Endothelial cell of umbilical vein (primary cell): ENCODE measurements at regions not wholly inside any gene's neighbourhood (a gene's known extent, or its start where the extent isn't known, plus 50 kb on each side); places are given as distances from the start of the nearest gene placed in this dataset.

ENCODE experiments used
- BruUV-seq: library from RNA; stranded (reverse); fragments of 400-500 nt; replicated peaks from 2 replicates; lab custom pipeline; 2021; lab: Mats Ljungman, UMichigan
- CTCF ChIA-PET: fragments of 300-600, 350-600 bp; sonication (Branson Sonifier 250); formaldehyde crosslinking; loops from one replicate; lab custom pipeline; 2021; ENCODE audit warnings: antibody characterized with exemption, inconsistent platforms; lab: Charles Lee
- POLR2A ChIA-PET: fragments of 300-600, 350-600 bp; sonication (Branson Sonifier 250); formaldehyde crosslinking; loops from one replicate; lab custom pipeline; 2021; ENCODE audit warnings: antibody characterized with exemption, inconsistent platforms; lab: Charles Lee
- DNase-seq: peaks from one replicate; pipeline ENCODE4 v3.0.0-alpha.2; 2011; ENCODE audit warnings: low read depth, low spot score
- FAIRE-seq: peaks from 2 replicates; lab custom pipeline; 2011; peaks lifted over from hg19 to GRCh38; lab: Jason Lieb, UNC
- H2AFZ ChIP-seq: 2 replicates; pipeline ENCODE4 v1.6.0; 2012; ENCODE audit warnings: low read depth, low read length, control low read depth, inconsistent platforms
- H3K27ac ChIP-seq: 2 replicates; pipeline ENCODE4 v1.5.1; 2011; ENCODE audit warnings: low read depth, mild to moderate bottlenecking, control low read depth, low read length, moderate library complexity; ENCODE audit not compliant: insufficient read depth
- H3K27me3 ChIP-seq, 2 experiments: 2 replicates each; pipeline versions ENCODE4 v1.6.0 to v1.6.1; 2011; ENCODE audit warnings: low read length in 2 of 2, mixed read lengths in 1 of 2; ENCODE audit not compliant: control insufficient read depth in 2 of 2, insufficient read depth in 2 of 2
- H3K36me3 ChIP-seq, 2 experiments: 2 replicates in 1 of 2; 3 replicates in 1 of 2; pipeline ENCODE4 v1.5.1; 2011; ENCODE audit warnings: low read length in 2 of 2, mild to moderate bottlenecking in 1 of 2, moderate library complexity in 1 of 2; ENCODE audit not compliant: control insufficient read depth in 2 of 2, insufficient read depth in 2 of 2; ENCODE audit errors: extremely low read depth in 1 of 2
- H3K4me1 ChIP-seq: 3 replicates; pipeline ENCODE4 v1.5.1; 2011; ENCODE audit warnings: mild to moderate bottlenecking, low read length; ENCODE audit not compliant: control insufficient read depth, insufficient read depth; ENCODE audit errors: extremely low read depth
- H3K4me2 ChIP-seq: 2 replicates; pipeline ENCODE4 v1.6.1; 2011; ENCODE audit warnings: low read length, control low read depth, mixed read lengths; ENCODE audit not compliant: insufficient read depth
- H3K4me3 ChIP-seq, 3 experiments: fragments of 200-600 bp in 1 of 3; sonication (generic), shearing (Covaris generic) in 1 of 3; replicated peaks in 1 of 3; 2 replicates each; pipeline ENCODE4 v1.5.1; 2011 to 2016; ENCODE audit warnings: control low read depth in 3 of 3, low read length in 3 of 3, mild to moderate bottlenecking in 2 of 3, inconsistent platforms in 1 of 3, low read depth in 1 of 3, moderate library complexity in 1 of 3; ENCODE audit not compliant: insufficient read depth in 1 of 3
- H3K79me2 ChIP-seq: 2 replicates; pipeline ENCODE4 v1.6.0; 2012; ENCODE audit warnings: low read length, inconsistent platforms; ENCODE audit not compliant: control insufficient read depth, insufficient read depth
- H3K9ac ChIP-seq: replicated peaks from 2 replicates; pipeline ENCODE3; 2011; ENCODE audit warnings: low read length, control low read depth; ENCODE audit not compliant: insufficient read depth; ENCODE audit errors: extremely low read depth
- H3K9me1 ChIP-seq: replicated peaks from 3 replicates; pipeline ENCODE4 v1.6.0; 2011; ENCODE audit warnings: mild to moderate bottlenecking, low read length; ENCODE audit not compliant: control insufficient read depth, insufficient read depth; ENCODE audit errors: extremely low read depth
- H3K9me3 ChIP-seq: replicated peaks from 2 replicates; pipeline ENCODE4 v1.5.1; 2012; ENCODE audit warnings: low read length, inconsistent platforms; ENCODE audit not compliant: control insufficient read depth, insufficient read depth
- H4K20me1 ChIP-seq: replicated peaks from 2 replicates; pipeline ENCODE3; 2011; ENCODE audit warnings: mild to moderate bottlenecking, low read length; ENCODE audit not compliant: control insufficient read depth, insufficient read depth; ENCODE audit errors: extremely low read depth
- EZH2 ChIP-seq: IDR thresholded peaks from 2 replicates; pipeline ENCODE4 v1.6.1; 2012; ENCODE audit warnings: borderline replicate concordance, low read depth, mild to moderate bottlenecking, moderate library complexity, low read length, inconsistent platforms; ENCODE audit not compliant: severe bottlenecking
- GATA2 ChIP-seq: IDR thresholded peaks from 2 replicates; pipeline ENCODE4 v1.7.0; 2011; ENCODE audit warnings: low read depth, mild to moderate bottlenecking, moderate library complexity, mixed read lengths, low read length; ENCODE audit not compliant: insufficient read length, insufficient read depth
- JUN ChIP-seq: IDR thresholded peaks from 2 replicates; pipeline ENCODE4 v1.6.1; 2011; ENCODE audit warnings: borderline replicate concordance, low read depth; ENCODE audit not compliant: insufficient read length, insufficient read depth
- MYC ChIP-seq: IDR thresholded peaks from one replicate; pipeline ENCODE4 v1.6.1; 2011; ENCODE audit warnings: mild to moderate bottlenecking, low read depth, low read length
- POLR2A ChIP-seq: IDR thresholded peaks from 2 replicates; pipeline ENCODE4 v1.6.1; 2012; ENCODE audit warnings: low read depth, mild to moderate bottlenecking, control low read depth, low read length
- POLR2AphosphoS5 ChIP-seq: IDR thresholded peaks from 2 replicates; pipeline ENCODE4 v1.6.1; 2012; ENCODE audit warnings: low read depth, mild to moderate bottlenecking, control low read depth, low read length, moderate library complexity; ENCODE audit not compliant: insufficient read depth
- dilution Hi-C: fragments of 300-500 bp; cut with MboI; formaldehyde crosslinking; loops from one replicate; pipeline ENCODE4 v1.15.0; 2019; ENCODE audit warnings: low sequenced_read_pairs; ENCODE audit not compliant: extremely low pct_ligation_motif_present
- intact Hi-C: fragments of 100-400 bp; cut with micrococcal nuclease; formaldehyde crosslinking; loops from one replicate; pipeline ENCODE4 v1.10.0; 2022
- TF ChIP-seq, protein P1 (sequence below), 2 donors: IDR thresholded peaks; 1 replicate in 1 of 2; 2 replicates in 1 of 2; pipeline ENCODE4 v1.5.1; 2011; ENCODE audit warnings: low read length in 2 of 2, mild to moderate bottlenecking in 2 of 2, moderate library complexity in 2 of 2, control low read depth in 1 of 2, inconsistent platforms in 1 of 2, low read depth in 1 of 2; ENCODE audit not compliant: insufficient read depth in 1 of 2; ENCODE audit errors: extremely low read depth in 1 of 2
- TF ChIP-seq, protein P2 (sequence below): IDR thresholded peaks from 2 replicates; pipeline ENCODE4 v1.6.1; 2011; ENCODE audit not compliant: insufficient read depth, insufficient read length

DNA sequence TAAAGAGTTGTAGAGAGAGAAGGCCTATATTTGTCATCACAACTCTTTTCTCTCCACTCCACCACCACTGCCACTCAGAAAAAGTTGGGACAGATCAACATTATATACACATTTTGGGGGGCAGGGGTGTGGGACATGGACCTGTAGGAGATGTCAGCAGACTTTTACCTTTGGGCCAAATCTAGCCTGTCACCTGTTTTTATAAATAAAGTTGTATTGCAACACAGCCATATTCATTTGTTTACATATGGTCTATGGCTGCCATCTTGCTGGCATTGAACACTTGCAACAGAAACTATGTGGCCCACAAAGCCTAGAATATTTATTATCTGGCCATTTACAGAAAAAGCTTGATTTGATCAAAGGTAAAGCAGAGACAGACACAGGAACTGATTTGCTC is 250.7 kb downstream of the BTG1 start:
- CTCF ChIA-PET = no interaction called here
- dilution Hi-C loops (no loop called here), intact Hi-C loops (no loop called here)
- Histone ChIP-seq H3K79me2 (no peaks in the 10 kb centered on the region), H4K20me1 (no peaks in the 10 kb centered on the region), H3K36me3 (no peaks in the 10 kb centered on the region), H3K27me3 (no peaks in the 10 kb centered on the region), H3K27ac (no peak overlapping the region), H2AFZ (no peak overlapping the region), H3K4me3 (no peak overlapping the region), H3K9ac (no peak overlapping the region), H3K4me1 (peaks cover 3% of the 10 kb centered on the region), H3K9me1 (no peaks in the 10 kb centered on the region), H3K9me3 (no peaks in the 10 kb centered on the region), H3K4me2 (no peak overlapping the region)
- BruUV-seq = no TSS peak
- TF ChIP-seq POLR2AphosphoS5 = no peak
- no peak for TF ChIP-seq JUN
- TF ChIP-seq MYC = no peak
- TF ChIP-seq EZH2 = no peak
- no peak for TF ChIP-seq POLR2A
- TF ChIP-seq, protein P1, sequence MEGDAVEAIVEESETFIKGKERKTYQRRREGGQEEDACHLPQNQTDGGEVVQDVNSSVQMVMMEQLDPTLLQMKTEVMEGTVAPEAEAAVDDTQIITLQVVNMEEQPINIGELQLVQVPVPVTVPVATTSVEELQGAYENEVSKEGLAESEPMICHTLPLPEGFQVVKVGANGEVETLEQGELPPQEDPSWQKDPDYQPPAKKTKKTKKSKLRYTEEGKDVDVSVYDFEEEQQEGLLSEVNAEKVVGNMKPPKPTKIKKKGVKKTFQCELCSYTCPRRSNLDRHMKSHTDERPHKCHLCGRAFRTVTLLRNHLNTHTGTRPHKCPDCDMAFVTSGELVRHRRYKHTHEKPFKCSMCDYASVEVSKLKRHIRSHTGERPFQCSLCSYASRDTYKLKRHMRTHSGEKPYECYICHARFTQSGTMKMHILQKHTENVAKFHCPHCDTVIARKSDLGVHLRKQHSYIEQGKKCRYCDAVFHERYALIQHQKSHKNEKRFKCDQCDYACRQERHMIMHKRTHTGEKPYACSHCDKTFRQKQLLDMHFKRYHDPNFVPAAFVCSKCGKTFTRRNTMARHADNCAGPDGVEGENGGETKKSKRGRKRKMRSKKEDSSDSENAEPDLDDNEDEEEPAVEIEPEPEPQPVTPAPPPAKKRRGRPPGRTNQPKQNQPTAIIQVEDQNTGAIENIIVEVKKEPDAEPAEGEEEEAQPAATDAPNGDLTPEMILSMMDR (IDR thresholded peaks at IDR 0.05; ENCODE audit: extremely low read depth in 1 of 2, insufficient read depth in 1 of 2, low read depth in 1 of 2, low read length in 2 of 2) = no peak
- TF ChIP-seq GATA2 = no peak
- TF ChIP-seq, protein P2, sequence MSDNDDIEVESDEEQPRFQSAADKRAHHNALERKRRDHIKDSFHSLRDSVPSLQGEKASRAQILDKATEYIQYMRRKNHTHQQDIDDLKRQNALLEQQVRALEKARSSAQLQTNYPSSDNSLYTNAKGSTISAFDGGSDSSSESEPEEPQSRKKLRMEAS = no peak
- no peak for DNase-seq
- POLR2A ChIA-PET = no interaction called here
- no peak for FAIRE-seq
